NCI-H2107 (cell line): ENCODE measurements at regions not wholly inside any gene's neighbourhood (a gene's known extent, or its start where the extent isn't known, plus 50 kb on each side); places are given as distances from the start of the nearest gene placed in this dataset.
"Not testable (repeated sequence)": the region's sequence is repeated elsewhere in the genome, so short reads cannot be mapped to it uniquely, and the experiment has no call there.

ENCODE experiments used
- DNase-seq: peaks from one replicate; lab custom pipeline; 2025; lab: John Stamatoyannopoulos, UW

GRCh38 chr6:68013780-68014515, 621.1 kb upstream of the ADGRB3 start:
- DNase-seq, result no peak

GRCh38 chr6:68012822-68013221, 622.3 kb upstream of the ADGRB3 start:
- DNase-seq, result no peak

- no peak for DNase-seq
Observed at GRCh38 chr6:68010936-68011335, 624.1 kb upstream of the ADGRB3 start.

- DNase-seq, result no peak
Observed at GRCh38 chr6:68008445-68008844, 626.6 kb upstream of the ADGRB3 start.

DNA sequence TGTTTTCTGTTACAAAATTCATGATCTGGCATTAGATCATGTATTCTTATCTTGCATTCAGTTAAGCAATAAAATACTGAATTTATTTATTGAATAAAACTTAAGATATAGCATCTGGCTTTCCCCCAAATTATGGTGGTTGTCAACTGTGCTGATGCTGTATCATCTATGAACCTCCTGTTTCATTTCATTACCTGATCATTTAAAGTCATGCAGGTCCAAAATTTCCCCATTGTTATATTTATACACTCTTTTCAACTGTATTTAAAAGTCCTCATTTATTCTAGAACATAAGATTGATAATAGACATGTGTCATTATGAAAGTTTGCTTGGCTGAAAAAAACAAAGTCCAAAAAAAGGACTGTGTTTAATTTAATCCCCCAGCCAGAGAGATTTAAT, 627.4 kb upstream of the ADGRB3 start:
- no peak for DNase-seq

DNA sequence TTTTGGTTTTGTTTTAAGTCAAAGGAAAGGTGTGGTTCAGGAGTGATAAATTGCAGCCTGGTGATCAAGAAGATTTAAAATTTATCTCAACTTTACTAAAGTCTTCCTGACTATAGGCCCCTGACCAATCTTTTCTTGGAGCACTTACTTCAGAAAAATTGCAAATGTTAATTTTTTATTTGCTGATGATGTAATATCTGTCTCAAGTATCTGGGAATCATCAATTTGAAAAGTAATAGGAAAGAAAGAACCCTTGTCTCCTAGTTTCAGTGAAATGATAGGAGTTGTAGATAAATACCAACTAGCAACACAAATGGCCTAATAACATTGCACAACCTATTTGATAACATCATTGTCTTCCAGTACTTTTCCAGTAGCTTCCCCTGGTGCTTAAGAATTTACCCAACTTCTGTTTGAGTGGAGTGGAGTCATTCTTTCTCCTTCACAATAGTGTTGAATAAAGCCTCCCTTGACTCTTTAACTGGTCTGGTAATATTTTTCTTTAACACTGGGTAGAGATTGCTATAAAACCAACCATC, 648.3 kb upstream of the ADGRB3 start:
- no peak for DNase-seq

DNA sequence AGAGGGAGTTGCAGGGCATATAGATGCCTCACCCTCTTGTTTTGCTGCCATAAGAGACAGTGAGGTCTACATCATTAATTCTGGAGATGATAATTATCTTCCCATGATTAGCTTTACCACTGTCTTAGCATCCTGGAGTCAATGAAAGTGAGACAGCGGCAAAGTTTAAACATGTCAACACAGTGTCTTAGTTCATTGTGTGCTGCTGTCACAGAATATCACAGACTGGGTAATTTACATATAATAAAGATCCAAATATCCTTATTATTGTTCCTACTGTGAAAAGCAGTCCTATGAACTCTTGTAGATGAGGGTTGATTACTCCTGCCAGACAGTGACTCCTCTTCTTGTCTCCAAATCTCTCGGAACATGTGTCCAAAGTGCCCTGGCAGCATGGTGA, 658.6 kb upstream of the ADGRB3 start:
- no peak for DNase-seq

GRCh38 chr6:67974931-67975330, 660.2 kb upstream of the ADGRB3 start:
- no peak for DNase-seq

DNA sequence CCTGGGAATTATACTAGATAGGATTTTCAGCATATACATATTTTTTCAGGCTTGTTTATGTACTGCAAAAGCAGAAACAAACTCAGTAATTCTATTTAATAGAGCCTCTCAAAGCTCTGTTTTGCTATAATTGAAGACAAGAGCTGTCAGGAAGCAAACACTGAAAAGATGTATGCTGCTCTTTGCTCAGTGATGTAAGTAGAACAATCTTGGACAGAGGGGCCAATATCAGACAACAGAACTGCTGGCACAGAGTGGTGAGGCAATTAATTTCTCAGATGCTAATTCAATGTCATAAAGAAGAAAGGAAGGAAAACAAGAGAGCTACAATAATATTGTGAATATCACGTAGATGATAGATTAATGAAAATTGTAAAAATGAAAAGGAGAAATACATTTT, 663.3 kb upstream of the ADGRB3 start:
- no peak for DNase-seq

GRCh38 chr6:67966830-67967229, 668.3 kb upstream of the ADGRB3 start:
- DNase-seq, result no peak

DNA sequence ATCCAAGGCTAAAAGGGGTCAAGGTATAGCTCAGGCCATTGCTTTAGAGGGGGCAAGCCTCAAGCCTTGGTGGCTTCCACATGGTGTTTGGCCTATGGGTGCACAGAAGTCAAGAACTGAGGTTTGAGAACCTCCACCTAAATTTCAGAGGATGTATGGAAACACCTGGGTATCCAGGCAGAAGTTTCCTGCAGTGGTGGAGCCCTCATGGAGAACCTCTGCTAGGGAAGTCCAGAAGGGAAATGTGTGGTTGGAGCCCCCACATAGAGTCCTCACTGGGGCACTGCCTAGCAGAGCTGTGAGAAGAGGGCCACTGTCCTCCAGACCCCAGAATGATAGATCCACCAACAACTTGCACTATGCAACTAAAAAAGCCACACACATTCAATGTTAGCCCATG, 678.7 kb upstream of the ADGRB3 start:
- DNase-seq, result no peak

DNA sequence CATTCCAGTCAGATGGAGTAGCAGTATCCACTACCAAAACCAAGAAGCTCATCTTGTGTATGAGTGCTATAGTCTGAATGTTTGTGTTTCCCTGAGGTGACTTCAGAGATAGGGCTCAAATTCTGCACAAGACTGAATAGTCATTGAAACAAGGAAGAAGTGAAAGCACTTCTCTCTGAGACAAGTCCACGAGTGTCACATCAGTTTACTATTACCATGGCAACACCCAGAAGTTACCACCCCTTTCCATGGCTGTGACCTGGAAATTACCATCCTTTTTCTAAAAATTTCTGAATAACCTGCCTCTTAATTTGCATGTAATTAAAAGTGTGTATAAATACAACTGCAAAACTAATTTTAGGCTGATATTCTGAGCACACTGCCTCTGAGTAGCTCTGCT, 682.1 kb upstream of the ADGRB3 start:
- no peak for DNase-seq

DNA sequence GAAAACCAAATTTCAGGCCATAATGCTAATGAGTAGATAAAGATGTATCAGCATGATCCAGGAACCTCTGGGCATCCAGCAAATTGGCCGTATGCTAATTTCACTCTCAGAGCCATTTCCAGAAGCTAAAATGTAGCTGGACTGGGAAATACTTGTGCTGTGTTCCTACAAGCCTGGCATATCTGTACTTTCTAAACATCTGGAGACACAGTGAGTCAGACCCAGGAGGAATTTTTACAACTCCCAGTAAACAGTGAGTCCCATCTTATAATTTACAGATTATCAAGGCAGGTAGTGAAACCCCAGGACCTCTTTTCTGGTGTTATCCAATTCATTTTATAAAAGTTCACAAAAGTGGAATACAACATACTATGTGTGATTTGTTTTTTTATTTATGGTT, 683.0 kb upstream of the ADGRB3 start:
- no peak for DNase-seq

- DNase-seq, result not testable (repeated sequence)
Observed at GRCh38 chr6:67947762-67948161, 687.3 kb upstream of the ADGRB3 start.

- no peak for DNase-seq
Observed at GRCh38 chr6:67935976-67936477, 699.1 kb upstream of the ADGRB3 start.

- no peak for DNase-seq
Observed at GRCh38 chr6:67933278-67933677, 701.8 kb upstream of the ADGRB3 start.

DNA sequence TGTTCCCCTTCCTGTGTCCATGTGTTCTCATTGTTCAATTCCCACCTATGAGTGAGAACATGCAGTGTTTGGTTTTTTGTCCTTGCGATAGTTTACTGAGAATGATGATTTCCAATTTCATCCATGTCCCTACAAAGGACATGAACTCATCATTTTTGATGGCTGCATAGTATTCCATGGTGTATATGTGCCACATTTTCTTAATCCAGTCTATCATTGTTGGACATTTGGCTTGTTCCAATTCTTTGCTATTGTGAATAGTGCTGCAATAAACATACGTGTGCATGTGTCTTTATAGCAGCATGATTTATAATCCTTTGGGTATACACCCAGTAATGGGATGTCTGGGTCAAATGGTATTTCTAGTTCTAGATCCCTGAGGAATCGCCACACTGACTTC, 712.5 kb upstream of the ADGRB3 start:
- not testable (repeated sequence) for DNase-seq

DNA sequence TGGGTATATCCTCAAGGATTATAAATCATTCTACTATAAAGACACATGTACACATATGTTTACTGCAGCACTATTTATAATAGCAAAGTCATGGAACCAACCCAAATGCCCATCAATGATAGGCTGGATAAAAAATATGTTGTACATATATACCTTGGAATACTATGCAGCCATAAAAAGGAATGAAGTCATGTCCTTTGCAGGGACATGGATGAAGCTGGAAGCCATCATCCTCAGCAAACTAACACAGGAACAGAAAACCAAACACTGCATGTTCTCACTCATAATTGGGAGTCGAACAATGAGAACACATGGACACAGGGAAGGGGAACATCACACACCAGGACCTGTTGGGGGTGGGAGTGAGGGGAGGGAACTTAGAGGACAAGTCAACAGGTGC, 715.0 kb upstream of the ADGRB3 start:
- DNase-seq, result not testable (repeated sequence)

DNA sequence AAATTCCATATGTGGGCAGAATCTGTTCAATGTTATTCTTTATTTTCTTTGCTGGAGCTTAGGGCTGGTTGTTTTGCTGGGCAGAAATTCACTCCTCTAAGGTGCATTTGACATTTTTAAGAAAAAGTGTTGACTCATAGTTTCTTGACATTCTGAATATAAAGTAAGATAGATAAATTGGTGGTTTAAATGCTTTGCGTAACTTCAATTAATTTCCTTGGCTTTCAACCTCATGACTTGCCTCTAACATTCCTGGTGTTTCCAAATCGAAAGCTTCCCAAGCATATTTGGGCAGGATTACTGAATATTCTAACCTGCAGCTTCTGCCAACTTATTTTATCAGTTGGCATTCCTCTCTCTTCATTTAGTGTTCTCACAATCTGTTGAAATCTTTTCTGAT, 718.7 kb upstream of the ADGRB3 start:
- no peak for DNase-seq

- no peak for DNase-seq
Observed at GRCh38 chr6:67914419-67914818, 720.7 kb upstream of the ADGRB3 start.

- DNase-seq, result no peak
Observed at GRCh38 chr6:67909354-67909753, 725.7 kb upstream of the ADGRB3 start.

DNA sequence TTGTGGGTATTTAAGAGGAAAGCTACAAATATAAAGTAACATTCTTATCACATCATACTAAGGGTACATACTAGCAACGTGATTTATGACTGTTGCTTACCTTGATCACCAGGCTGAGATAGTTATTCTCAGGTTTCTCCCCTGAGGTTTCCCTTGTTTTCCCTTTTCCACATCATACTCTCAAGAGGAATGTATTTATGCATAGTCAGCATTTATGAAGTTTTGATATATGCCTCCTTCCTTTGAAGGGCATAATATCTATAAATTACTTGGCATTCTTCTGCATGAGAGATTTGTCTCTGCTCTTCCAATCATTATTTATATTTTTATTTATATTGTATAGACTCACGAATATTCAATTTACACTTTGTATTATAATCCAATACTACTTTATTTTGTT, 726.7 kb upstream of the ADGRB3 start:
- DNase-seq, result no peak

GRCh38 chr6:67904735-67905134, 730.3 kb upstream of the ADGRB3 start:
- not testable (repeated sequence) for DNase-seq

DNA sequence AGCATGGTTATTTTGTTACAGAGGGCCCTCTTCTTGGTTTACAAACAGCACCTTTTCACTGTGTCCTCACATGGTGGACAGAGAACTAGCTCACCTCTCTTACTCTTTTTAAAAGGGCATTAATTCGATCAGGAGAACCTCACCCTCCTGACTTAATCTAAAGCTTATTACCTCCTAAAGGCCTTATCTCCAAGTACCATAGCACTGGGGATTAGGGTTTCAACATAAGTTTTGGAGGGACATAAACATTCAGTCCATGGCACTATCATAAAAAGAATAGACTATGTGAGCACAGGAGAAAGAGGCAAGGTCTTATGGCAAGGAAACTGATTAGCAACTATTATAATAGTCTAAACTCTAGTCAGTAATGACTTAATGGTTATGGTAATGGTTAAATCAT, 736.2 kb upstream of the ADGRB3 start:
- DNase-seq, result no peak
